HPDE6-E6E7 (cell line): ENCODE measurements at regions not wholly inside any gene's neighbourhood (a gene's known extent, or its start where the extent isn't known, plus 50 kb on each side); places are given as distances from the start of the nearest gene placed in this dataset.
"Not testable (repeated sequence)": the region's sequence is repeated elsewhere in the genome, so short reads cannot be mapped to it uniquely, and the experiment has no call there.

Experiments
- DNase-seq: peaks from one replicate; pipeline ENCODE4 v3.0.0; 2011; ENCODE audit warnings: missing footprints; ENCODE audit errors: extremely low spot score

DNA sequence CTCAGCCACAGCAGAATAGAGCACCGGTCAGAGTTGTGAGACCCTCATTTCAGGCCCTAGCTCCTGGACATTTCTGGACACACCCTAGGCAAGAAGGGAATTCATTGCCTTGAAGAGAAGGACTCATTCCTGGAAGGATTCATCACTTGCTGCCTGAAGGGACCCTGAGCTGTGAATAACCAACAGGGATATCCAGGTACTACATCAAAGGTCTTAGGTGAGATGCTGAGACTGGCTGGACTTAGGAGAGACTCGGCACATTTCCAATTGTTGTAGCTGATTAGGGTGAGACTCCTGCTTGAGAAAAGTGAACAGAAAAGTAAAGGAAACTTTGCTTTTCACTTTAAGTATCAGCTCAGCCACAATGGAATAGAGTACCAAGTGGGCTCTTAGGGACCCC, 208.1 kb upstream of the CDKN2B start:
- no peak for DNase-seq

DNA sequence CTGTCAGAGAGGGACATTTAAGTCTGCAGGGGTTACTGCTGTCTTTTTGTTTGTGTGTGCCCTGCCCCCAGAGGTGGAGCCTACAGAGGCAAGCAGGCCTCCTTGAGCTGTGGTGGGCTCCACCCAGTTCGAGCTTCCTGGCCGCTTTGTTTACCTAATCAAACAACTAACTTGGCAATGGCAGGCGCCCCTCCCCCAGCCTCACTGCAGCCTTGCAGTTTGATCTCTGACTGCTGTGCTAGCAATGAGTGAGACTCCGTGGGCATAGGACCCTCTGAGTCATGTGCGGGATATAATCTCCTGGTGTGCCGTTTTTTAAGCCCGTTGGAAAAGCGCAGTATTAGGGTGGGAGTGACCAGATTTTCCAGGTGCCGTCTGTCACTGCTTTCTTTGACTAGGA, 216.8 kb upstream of the CDKN2B start:
- DNase-seq = not testable (repeated sequence)

DNA sequence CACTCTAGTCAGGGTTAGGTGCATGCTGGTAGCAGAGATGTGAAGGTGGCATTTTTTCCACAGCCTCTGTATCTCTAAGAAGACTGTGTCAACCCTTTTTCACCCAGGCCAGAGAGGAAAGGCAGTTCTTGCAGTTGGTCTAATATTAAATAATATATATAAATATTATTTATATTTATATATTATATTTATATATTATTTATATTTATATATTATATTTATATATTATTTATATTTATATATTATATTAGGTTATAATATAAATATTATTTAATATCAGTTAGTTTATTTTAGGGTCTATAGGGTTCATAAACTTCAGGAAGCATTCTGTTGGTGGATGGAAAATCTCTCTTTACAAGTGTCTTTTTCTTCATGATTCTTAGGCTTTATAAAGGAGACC, 218.6 kb upstream of the DMRTA1 start:
- no peak for DNase-seq

DNA sequence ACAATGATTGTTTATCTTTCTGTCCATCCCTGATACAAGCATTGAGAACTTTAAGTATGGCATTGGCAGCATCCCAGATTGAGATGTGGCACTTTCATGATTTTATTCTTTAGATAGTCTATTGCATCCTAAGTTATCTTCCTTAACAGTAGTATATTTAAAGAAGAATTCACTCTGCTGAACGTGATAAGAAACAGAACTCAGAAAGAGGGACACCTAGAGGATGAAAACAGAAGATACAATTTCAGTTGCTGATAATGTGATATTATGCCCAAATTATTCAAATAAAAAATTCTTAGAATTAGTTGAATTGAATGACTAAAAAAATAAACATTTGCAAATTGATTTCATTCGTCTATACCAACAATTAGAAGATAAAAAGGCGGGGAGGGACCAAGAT, 218.1 kb upstream of the DMRTA1 start:
- DNase-seq = no peak

DNA sequence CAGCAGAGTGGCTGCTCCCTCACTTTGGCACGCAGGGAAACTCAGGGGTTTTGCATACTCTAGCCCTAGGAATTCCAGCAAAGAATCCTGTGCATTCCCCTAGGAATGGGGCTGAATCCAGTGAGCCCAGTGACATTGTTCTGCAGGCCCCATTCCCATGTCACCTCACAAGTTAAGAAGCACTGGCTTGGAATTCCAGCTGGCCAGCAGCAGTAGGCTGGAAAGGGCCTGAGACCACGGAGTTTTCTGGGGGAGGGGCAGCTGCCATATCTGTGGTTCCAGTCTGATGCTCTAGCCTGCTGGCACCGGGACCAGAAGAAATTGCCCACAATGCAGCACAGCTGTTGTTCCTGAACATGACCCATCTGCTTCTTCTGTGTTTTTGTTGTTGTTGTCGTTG, 217.6 kb upstream of the DMRTA1 start:
- DNase-seq = no peak

DNA sequence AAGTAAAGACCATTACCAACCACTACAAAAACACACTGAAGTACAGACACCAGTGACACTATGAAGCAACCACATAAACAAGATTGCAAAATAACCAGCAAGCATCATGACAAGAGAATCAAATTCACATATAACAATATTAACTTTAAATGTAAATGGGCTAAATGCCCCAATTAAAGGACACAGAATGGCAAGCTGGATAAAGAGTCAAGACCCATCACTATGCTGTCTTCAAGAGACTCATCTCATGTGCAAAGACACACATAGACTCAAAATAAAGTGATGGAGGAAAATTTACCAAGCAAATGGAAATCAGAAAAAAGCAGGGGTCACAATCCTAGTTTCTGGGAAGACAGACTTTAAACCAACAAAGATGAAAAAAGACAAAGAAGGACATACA, 215.3 kb upstream of the DMRTA1 start:
- DNase-seq = not testable (repeated sequence)

DNA sequence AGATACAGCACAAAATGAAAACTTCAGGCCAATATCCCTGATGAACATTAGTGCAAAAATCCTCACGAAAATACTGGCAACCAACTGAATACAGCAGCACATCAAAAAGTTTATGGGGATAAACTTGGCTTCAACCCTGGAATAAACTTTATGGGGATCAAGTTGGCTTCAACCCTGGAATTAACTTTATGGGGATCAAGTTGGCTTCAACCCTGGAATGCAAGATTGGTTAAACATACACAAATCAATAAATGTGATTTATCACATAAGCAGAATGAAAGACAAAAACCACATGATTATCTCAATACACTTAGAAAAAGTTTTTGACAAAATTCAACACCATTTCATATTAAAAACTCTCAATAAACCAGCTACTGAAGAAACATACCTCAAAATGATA, 213.7 kb upstream of the DMRTA1 start:
- DNase-seq = no peak

DNA sequence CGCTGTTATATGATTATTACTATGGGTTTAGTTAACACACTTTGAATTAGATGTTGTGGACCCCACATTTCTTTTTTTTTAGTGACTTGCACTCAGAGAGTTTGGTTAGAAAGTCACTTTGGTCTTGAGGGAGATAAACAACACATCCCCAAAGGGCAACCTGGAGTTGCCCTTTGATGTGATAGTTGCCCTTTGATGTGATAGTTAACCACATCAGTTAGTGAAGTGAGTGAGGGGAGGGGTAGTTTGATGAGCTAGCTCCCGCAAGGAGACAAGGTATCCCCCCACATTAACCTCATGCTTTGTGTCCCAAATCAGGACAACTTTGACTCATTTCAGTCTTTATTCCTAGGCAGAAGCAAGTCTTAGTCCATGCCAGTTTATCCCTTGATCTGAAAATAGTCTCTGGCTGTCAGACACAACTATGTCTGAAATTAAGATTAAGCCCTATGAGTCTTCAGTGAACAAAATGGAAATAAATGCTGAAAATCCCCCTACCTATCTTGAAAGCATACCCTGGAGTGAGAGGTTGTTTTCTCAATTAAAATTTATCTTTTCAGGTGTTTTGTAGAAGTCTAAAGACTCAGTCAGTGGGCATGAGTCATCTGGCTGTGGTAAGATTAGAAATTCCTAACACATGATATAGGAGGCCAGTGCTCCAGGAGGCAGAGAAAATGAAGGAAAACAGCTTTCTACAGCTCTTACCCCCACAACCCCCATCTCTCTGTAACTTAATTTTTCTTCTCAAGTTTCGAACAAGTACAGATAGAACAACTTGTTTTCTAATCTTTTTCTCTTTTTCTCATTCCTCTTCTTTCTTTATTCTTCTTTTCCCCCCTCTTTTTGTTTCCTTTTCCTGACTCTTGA, 208.9 kb upstream of the DMRTA1 start:
- DNase-seq = peak; percentile 77

DNA sequence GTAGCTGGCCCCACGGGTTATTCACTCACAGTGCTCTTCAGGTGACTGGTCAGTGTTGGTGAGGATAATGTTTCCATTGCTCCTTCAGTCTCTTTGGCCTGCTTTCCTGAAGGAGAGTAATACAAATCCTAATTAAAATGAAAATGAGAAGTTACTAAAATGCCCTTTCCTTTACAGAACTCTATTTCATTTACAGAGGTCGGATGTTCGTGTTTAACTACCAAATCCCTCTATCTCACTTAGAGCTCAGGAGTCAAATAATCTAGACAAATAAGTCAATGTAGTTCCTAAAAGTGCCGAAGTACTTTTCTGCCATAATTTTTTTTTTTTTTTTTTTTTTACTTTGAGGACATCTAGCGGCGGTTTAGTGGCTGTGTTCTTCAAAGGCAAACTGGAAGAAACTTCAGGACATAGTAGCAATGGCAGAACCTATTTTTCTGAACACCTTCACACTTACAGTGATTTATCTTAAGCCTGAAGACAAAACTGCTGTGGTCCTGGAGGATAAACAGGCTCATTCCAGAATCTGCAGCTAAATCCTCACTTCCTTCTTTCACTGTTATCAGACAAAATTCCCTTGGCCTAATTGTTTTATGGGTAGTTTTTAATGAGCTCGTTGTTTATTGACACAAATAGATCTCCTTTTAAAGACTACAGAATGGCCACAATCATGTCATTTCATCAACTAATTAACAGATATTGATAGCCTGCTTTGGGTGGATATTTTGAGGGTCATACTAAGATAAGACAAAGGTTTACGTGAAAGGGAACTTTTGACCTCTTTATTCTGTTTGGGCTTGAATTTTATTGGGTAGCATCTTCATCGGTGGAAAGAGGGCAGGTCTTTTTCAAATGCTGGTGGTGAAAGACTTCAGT, 207.6 kb upstream of the DMRTA1 start:
- no peak for DNase-seq

DNA sequence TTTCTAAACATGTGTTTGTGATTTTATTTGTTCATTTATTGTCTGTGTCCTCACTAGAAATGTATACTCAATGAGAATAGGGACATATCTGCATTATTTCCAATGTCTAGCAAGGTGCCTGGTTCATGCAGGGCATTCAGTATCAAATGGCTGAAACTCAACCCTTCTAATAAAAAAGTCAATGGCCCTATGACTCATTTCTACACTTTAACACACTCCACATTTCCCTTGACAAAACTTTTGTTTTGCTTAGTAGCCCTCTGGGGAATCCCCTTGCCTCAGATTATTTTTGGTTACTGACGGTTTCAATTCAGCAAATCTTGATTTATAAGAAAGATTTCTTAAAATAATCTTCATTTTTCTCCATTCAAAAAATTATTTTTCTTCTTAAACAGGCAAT, 206.0 kb upstream of the DMRTA1 start:
- DNase-seq = no peak

DNA sequence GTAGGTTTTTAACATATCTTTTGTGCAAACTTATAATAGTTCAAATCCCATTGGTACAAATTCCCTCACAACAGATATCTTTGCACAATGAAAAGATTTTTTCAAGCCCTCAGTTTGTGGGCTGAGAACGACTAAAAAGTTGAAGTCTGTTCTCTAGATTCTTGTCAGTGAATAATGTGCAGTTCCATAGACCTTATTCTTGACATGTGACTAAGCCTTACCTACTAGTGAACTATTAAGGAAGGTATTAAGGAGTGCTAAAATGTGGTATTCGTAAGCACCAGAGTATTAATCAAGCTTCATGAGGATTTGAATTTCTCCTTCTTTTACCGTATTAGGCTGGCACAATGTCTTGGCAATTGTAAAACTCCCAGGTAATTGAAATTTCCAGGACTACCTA, 205.6 kb upstream of the DMRTA1 start:
- no peak for DNase-seq

DNA sequence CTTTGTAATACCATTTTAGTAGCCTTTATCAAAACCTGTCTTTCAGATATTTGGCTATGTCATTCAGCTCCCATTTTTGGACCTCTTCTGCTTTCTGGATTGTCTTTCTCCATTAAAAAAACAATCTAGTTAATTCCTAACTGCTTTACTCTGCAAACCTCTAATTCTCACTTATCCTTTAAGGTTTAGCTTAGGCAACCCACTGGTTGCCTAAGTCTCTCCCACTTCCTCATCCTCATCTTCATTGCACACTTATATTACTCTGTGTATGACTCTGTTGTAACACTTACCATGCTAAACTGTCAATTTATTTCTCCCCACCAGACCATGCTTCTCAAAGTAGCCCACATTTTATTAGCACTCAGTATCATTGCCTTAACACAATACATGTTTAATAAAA, 205.0 kb upstream of the DMRTA1 start:
- DNase-seq = no peak

DNA sequence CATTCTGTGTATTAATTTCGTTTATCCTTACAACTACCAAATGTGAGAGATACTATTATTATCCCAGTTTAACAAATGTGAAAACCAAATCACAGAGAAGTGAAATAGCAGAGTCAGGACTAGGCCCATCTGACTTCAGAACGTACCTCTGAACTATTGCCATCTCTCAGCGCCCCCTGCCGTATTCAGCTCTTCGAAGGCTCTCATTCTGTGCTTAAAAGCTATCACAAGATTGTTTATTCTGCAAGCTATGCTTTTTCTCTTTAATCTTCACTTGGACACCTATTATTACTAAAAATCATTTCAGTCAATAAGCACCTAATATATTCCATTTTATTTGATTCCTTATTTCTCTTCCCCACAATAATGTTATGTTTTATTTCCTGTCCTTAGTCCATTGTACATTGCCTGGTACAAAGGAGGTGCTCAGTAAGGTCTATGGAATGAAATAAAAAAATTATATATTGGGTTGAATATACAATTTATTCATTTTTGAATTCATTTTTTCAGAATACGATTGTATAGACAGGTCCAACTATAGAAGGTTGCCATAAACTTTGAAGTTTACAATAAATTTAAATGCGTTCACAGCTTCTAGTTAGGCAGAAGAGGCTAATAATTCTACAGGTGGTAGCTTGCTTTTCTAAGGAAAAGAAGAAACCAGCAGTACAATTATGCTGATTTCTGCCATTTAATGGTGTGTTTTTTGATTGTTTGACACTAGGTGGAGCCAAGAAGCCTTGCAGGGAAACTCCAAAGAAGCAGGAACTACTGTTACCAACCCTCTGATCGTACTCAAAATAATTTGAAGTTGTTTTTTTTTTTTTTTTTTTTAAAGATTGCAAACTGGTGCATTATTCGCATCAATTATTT, 202.2 kb upstream of the DMRTA1 start:
- DNase-seq = no peak

DNA sequence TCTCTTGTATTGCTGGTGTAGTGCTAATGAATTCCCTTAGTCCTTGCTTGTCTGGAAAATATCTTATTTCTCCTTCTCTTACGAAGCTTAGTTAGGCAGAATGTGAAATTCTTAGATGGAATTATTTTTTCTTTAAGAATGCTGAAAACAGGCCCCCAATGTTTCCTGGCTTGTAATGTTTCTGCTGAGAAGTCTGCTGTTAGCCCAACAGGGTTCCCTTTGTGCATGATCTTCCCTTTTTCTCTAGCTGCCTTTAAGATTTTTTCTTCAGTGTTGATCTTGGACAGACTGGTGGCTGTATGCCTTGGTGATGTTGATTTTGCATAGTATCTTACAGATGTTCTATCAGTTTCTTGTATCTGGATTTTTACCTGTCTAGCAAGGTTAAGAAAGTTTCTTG, 191.3 kb upstream of the DMRTA1 start:
- DNase-seq = no peak

DNA sequence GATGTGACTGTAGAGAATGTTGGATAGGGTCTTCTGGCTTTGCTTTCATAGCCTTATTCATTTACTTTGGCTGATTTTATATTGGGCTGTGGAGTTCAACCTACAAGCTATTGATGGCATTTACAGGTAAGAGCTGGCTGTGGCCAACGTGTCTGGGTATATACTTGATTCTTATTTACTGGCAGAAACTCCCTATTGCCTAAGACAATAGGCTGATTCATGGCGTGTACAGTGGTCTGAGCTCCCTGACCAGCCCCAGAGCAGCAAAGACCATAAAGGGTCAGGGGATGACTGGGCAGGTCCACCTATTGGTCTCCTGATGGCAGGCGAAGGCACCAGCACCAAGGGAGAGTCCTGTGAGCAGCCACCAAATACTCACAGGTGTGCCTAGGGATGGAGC, 190.2 kb upstream of the DMRTA1 start:
- DNase-seq = no peak

DNA sequence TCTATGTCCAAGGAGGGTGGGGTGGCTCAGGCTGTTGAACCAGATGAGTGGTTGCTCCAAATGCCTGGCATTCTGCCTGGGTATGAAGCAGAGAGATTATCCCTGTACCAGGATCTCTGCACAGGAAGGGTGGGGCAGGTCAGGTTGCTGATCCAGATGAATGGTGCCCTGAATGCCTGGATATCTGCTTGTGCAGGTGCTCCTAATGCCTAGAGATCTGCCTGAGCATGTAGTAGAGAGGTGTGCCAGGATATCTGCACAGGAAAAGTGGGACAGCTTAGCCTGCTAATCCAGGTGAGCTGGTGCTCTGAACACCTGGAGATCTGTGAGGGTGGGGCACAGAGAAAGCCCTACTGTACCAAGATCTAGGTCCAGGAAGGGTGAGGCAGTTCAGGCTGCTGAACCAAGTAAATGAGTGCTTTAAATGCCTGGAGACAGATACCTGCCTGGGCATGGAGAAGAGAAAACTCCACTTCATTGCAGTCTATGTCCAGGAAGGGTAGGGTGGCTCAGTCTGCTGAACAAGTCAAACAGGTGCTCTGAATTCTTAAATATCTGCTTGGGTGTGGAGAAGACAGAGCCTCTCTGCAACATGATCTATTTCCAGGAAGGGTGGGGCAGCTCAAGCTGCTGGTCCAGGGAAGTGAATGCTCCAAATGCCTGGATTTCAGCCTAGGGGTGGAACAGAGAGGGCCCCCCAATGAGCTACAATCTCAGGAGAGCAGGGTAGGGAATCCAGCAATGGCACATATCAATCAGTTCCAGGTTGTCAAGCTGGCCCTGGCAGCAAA, 189.4 kb upstream of the DMRTA1 start:
- DNase-seq = peak; percentile 50

DNA sequence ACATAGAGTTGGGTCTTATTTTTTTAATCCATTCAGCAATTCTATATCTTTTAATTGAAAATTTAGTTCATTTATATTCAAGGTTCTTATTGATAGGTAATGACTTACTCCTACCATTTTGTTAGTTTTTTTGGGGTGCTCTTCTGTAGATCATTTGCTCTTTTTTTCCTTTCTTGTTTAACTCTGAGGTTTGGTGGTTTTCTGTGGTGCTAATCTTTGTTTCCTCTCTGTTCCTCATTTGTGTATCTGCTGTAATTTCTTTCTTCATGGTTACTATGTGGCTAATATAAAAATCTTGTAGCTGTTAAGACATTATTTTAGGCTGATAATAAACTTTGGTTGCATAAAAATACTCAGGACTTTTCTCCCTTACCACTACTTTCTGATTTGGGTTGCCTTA, 181.6 kb upstream of the DMRTA1 start:
- no peak for DNase-seq

DNA sequence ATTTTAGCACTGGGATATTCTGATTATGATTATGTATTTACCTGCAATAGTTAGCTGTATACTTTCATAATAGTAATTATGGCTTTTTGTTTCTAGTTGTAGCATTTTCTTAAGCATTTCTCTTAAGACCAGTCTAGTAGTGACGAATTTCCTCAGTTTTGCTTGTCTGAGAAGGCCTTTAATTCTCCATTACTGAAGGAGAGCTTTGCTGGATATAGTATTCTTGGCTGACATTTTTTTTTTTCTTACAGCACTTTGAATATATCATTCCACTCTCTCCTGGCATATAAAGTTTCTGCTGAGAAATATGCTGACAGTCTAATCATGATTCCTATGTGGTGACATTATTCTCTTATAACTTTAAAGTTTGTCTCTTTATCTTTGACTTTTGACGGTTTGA, 181.1 kb upstream of the DMRTA1 start:
- DNase-seq = no peak

DNA sequence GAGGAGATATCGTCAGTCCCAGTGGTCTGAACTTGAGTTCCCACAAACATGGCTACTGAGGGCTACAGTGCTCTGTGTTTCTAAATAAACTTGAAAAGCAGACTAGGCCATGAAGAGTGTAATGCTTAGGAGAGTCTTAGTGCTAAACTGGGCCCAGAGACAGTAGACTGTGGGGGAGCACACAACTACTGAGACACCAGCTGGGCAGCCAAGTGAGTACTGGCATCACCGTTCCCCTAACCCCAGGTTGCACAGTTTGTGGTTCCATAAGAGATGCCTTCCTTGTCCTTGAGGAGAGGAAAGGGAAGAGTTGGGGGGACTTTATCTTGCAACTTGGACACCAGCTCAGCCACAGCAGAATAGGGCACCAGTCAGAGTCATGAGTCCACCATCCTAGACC, 172.1 kb upstream of the DMRTA1 start:
- DNase-seq = no peak

DNA sequence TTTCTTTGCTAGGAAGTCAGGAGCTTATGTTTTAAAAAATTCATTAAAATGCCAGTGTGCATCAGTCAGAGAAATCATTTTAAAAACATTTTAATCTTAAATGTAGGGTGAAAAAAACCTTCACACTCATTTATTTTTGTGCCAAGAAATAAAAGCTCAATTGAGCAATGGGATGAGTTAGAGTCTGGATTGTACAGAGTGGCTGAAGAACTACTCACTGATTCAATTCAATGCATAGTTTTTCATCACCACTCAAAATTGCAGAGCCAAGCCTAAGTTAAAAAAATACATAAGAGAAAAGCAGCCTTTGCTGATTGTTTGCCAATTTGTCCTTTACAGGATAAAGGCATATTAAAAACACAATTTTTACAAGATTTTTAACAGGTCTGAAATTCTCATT, 168.2 kb upstream of the DMRTA1 start:
- no peak for DNase-seq

DNA sequence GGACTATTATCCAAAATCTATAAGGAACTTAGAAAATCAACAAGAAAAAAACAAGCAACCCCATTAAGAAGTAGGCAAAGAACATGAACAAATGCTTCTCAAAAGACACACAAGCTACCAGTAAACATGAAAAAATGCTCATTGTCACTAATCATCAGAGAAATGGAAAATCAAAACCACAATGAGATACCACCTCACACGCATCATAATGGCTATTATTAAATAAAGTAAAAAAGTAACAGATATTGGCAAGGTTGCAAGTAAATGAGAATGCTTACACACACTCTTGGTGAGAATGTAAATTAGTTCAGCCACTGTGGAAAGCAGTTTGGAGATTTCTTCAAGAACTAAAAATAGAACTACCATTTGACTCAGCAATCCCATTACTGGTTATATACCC, 167.0 kb upstream of the DMRTA1 start:
- no peak for DNase-seq
